ENCODE measurements at regions not wholly inside any gene's neighbourhood (a gene's known extent, or its start where the extent isn't known, plus 50 kb on each side); places are given as distances from the start of the nearest gene placed in this dataset.

GRCh38 chr1:47621977-47622376 lies 184.1 kb downstream of the FOXD2 start:
- FAIRE-seq (no peak), DNase-seq (ENCODE audit: insufficient read length, low spot score) (no peak)
- TF ChIP-seq POU2F2 (IDR thresholded peaks at IDR 0.05; ENCODE audit: low read depth, low read length): no peak
- TF ChIP-seq PAX5 (IDR thresholded peaks at IDR 0.05; ENCODE audit: insufficient read depth, low read length, severe bottlenecking): no peak
- no peak for TF ChIP-seq SPI1 (IDR thresholded peaks at IDR 0.05; ENCODE audit: low read depth, low read length)
- TF ChIP-seq TAF1 (IDR thresholded peaks at IDR 0.05; ENCODE audit: low read depth, low read length): no peak
- TF ChIP-seq POLR2AphosphoS5 (IDR thresholded peaks at IDR 0.05; ENCODE audit: low read depth, low read length): no peak
- TF ChIP-seq POLR2A (IDR thresholded peaks at IDR 0.05; ENCODE audit: low read depth, low read length): no peak

GRCh38 chr1:47622776-47623556 lies 185.1 kb downstream of the FOXD2 start:
- no peak for FAIRE-seq
- no peak for TF ChIP-seq PAX5 (IDR thresholded peaks at IDR 0.05; ENCODE audit: insufficient read depth, low read length, severe bottlenecking)
- TF ChIP-seq POU2F2 (IDR thresholded peaks at IDR 0.05; ENCODE audit: low read depth, low read length): no peak
- no peak for TF ChIP-seq TAF1 (IDR thresholded peaks at IDR 0.05; ENCODE audit: low read depth, low read length)
- no peak for TF ChIP-seq POLR2A (IDR thresholded peaks at IDR 0.05; ENCODE audit: low read depth, low read length)
- TF ChIP-seq POLR2AphosphoS5 (IDR thresholded peaks at IDR 0.05; ENCODE audit: low read depth, low read length): no peak
- no peak for DNase-seq (ENCODE audit: insufficient read length, low spot score)

- DNase-seq (ENCODE audit: insufficient read length, low spot score) (no peak), FAIRE-seq (no peak)
- TF ChIP-seq POLR2A (IDR thresholded peaks at IDR 0.05; ENCODE audit: low read depth, low read length) (no peak), SPI1 (IDR thresholded peaks at IDR 0.05; ENCODE audit: low read depth, low read length) (no peak)
These were observed 185.7 kb downstream of the FOXD2 start for GRCh38 chr1:47623557-47623940.

- no peak for TF ChIP-seq POLR2AphosphoS5 (IDR thresholded peaks at IDR 0.05; ENCODE audit: low read depth, low read length)
- TF ChIP-seq TAF1 (IDR thresholded peaks at IDR 0.05; ENCODE audit: low read depth, low read length): no peak
- no peak for TF ChIP-seq POLR2A (IDR thresholded peaks at IDR 0.05; ENCODE audit: low read depth, low read length)
- TF ChIP-seq PAX5 (IDR thresholded peaks at IDR 0.05; ENCODE audit: insufficient read depth, low read length, severe bottlenecking): no peak
- TF ChIP-seq POU2F2 (IDR thresholded peaks at IDR 0.05; ENCODE audit: low read depth, low read length): no peak
- TF ChIP-seq SPI1 (IDR thresholded peaks at IDR 0.05; ENCODE audit: low read depth, low read length): no peak
- no peak for FAIRE-seq
These were observed 186.7 kb downstream of the FOXD2 start for GRCh38 chr1:47624531-47624930.

DNA sequence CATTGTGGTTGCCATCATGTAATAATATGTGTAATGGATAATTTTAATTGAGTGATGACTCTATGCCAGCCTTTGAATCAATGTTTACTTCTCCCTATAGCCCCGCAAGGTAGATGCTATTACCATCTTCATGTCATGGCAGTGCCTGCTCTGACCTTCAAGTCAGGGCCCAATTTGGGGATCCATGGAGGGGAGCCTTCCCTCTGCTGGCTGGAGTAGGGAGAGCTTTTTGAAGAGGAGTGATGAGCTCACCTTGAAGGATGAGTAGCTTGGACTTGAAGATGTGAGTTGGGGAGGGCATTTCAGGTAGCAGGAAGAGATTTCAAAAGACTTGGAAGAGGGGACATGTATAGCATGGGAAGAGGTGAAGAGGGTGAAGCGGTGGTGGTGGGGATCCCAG lies 189.2 kb downstream of the FOXD2 start:
- no peak for FAIRE-seq
- no peak for TF ChIP-seq PAX5 (IDR thresholded peaks at IDR 0.05; ENCODE audit: insufficient read depth, low read length, severe bottlenecking)
- TF ChIP-seq POLR2A (IDR thresholded peaks at IDR 0.05; ENCODE audit: low read depth, low read length): no peak
- no peak for TF ChIP-seq SPI1 (IDR thresholded peaks at IDR 0.05; ENCODE audit: low read depth, low read length)
- TF ChIP-seq POU2F2 (IDR thresholded peaks at IDR 0.05; ENCODE audit: low read depth, low read length): no peak
- no peak for TF ChIP-seq TAF1 (IDR thresholded peaks at IDR 0.05; ENCODE audit: low read depth, low read length)
- no peak for TF ChIP-seq POLR2AphosphoS5 (IDR thresholded peaks at IDR 0.05; ENCODE audit: low read depth, low read length)
- no peak for DNase-seq (ENCODE audit: insufficient read length, low spot score)

More at GRCh38 chr1:47624531-47624930, 186.7 kb downstream of the FOXD2 start:
- DNase-seq (ENCODE audit: insufficient read length, low spot score): no peak

GRCh38 chr1:47627471-47628370 lies 189.9 kb downstream of the FOXD2 start:
- no peak for TF ChIP-seq POLR2AphosphoS5 (IDR thresholded peaks at IDR 0.05; ENCODE audit: low read depth, low read length)
- TF ChIP-seq TAF1 (IDR thresholded peaks at IDR 0.05; ENCODE audit: low read depth, low read length): no peak
- TF ChIP-seq POLR2A (IDR thresholded peaks at IDR 0.05; ENCODE audit: low read depth, low read length): no peak
- no peak for TF ChIP-seq POU2F2 (IDR thresholded peaks at IDR 0.05; ENCODE audit: low read depth, low read length)
- TF ChIP-seq PAX5 (IDR thresholded peaks at IDR 0.05; ENCODE audit: insufficient read depth, low read length, severe bottlenecking): no peak
- TF ChIP-seq SPI1 (IDR thresholded peaks at IDR 0.05; ENCODE audit: low read depth, low read length): no peak
- no peak for DNase-seq (ENCODE audit: insufficient read length, low spot score)
- FAIRE-seq: no peak

DNA sequence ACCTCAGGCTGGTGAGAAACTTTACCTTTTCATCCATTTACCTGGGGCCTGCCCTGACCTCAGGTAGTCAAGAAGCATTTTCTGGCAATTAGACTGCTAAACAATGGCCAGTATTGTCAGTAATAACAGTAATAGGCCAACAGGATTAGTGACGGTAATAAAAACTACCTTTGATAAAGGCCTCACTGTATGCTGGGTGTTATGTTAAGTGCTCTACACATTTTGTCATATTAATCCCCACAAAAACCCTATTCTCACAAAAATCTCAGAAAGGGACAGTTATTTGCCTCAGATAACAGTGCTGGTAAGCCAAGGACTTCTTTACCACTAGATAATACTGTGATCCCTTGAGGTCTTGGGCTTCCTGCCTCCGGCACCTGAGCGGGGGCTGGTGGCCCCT lies 191.4 kb downstream of the FOXD2 start:
- no peak for TF ChIP-seq POLR2A (IDR thresholded peaks at IDR 0.05; ENCODE audit: low read depth, low read length)
- no peak for TF ChIP-seq PAX5 (IDR thresholded peaks at IDR 0.05; ENCODE audit: insufficient read depth, low read length, severe bottlenecking)
- no peak for TF ChIP-seq SPI1 (IDR thresholded peaks at IDR 0.05; ENCODE audit: low read depth, low read length)
- no peak for TF ChIP-seq POLR2AphosphoS5 (IDR thresholded peaks at IDR 0.05; ENCODE audit: low read depth, low read length)
- no peak for TF ChIP-seq TAF1 (IDR thresholded peaks at IDR 0.05; ENCODE audit: low read depth, low read length)
- no peak for TF ChIP-seq POU2F2 (IDR thresholded peaks at IDR 0.05; ENCODE audit: low read depth, low read length)
- FAIRE-seq (no peak), DNase-seq (ENCODE audit: insufficient read length, low spot score) (no peak)

DNA sequence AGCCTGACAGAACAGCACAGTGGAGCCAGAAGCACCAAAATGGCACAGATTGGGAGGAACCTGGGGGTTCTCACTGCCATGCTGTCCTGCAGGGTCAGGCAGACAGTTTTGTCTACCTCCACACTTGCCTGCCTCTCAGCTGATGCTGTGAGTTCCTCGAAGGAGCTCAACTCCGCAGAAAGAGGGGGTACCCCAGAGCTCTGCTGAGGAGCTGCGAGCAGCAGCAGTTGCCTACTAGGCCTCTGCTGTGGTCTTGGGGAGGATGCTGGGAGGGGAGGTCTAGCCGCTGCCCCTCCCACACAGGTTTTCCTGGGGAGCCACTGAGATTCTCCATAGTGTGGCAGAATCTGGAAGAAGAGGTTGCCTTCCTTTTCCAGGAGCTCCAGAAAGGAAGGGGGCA lies 192.5 kb downstream of the FOXD2 start:
- no peak for FAIRE-seq
- TF ChIP-seq POLR2AphosphoS5 (IDR thresholded peaks at IDR 0.05; ENCODE audit: low read depth, low read length) (no peak), PAX5 (IDR thresholded peaks at IDR 0.05; ENCODE audit: insufficient read depth, low read length, severe bottlenecking) (no peak), POLR2A (IDR thresholded peaks at IDR 0.05; ENCODE audit: low read depth, low read length) (no peak), TAF1 (IDR thresholded peaks at IDR 0.05; ENCODE audit: low read depth, low read length) (no peak), SPI1 (IDR thresholded peaks at IDR 0.05; ENCODE audit: low read depth, low read length) (no peak), POU2F2 (IDR thresholded peaks at IDR 0.05; ENCODE audit: low read depth, low read length) (no peak)
- DNase-seq (ENCODE audit: insufficient read length, low spot score): no peak

DNA sequence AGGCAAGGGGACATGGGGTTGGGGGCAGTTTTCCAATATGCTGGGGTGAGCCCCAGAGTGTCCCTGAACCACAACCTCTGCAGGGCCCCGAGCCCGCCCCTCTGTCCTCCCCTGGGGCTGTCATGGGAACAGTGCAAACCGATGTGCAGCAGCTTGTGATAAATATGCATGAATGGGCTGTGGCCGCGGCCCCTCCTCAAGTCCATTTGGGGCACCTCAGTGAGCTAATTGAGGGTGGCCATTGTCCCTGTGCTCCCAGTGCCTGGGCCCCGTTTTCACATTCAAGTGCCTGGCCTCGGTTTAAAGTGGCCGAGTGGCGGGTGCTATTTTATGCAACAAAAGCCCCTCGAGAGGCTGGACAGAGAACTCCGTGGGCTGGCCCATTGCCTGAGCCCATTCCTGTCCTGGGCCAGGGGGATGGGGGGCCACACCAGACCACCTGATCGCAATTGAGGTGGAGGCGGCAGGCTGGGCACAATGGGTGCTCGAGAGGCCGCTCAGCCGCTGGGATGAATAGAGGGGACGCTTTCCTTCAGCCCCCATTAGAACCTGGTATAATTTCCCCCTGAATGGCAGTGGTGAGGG lies 193.7 kb downstream of the FOXD2 start:
- DNase-seq (ENCODE audit: insufficient read length, low spot score) (no peak), FAIRE-seq (no peak)
- TF ChIP-seq POU2F2 (IDR thresholded peaks at IDR 0.05; ENCODE audit: low read depth, low read length): no peak
- no peak for TF ChIP-seq PAX5 (IDR thresholded peaks at IDR 0.05; ENCODE audit: insufficient read depth, low read length, severe bottlenecking)
- no peak for TF ChIP-seq TAF1 (IDR thresholded peaks at IDR 0.05; ENCODE audit: low read depth, low read length)

Data from GM12891 (cell line).